ENCODE measurements at regions not wholly inside any gene's neighbourhood (a gene's known extent, or its start where the extent isn't known, plus 50 kb on each side); places are given as distances from the start of the nearest gene placed in this dataset.

GRCh38 chr1:57683037-57683942 lies 259.4 kb upstream of the DAB1 start:
- TF ChIP-seq, protein P1, sequence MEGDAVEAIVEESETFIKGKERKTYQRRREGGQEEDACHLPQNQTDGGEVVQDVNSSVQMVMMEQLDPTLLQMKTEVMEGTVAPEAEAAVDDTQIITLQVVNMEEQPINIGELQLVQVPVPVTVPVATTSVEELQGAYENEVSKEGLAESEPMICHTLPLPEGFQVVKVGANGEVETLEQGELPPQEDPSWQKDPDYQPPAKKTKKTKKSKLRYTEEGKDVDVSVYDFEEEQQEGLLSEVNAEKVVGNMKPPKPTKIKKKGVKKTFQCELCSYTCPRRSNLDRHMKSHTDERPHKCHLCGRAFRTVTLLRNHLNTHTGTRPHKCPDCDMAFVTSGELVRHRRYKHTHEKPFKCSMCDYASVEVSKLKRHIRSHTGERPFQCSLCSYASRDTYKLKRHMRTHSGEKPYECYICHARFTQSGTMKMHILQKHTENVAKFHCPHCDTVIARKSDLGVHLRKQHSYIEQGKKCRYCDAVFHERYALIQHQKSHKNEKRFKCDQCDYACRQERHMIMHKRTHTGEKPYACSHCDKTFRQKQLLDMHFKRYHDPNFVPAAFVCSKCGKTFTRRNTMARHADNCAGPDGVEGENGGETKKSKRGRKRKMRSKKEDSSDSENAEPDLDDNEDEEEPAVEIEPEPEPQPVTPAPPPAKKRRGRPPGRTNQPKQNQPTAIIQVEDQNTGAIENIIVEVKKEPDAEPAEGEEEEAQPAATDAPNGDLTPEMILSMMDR (IDR thresholded peaks at IDR 0.05; ENCODE audit: control extremely low read depth, extremely low read depth, low read depth, missing control alignments): no peak
- ChIA-PET POLR2A (no interaction called here), CTCF (no interaction called here)
- no peak for DNase-seq (ENCODE audit: extremely low spot score)

- ChIA-PET POLR2A (no interaction called here), CTCF (no interaction called here)
- TF ChIP-seq, protein P1 (IDR thresholded peaks at IDR 0.05; ENCODE audit: control extremely low read depth, extremely low read depth, low read depth, missing control alignments): no peak
- DNase-seq (ENCODE audit: extremely low spot score): no peak
Observed at GRCh38 chr1:57678138-57678537, 254.3 kb upstream of the DAB1 start.

DNA sequence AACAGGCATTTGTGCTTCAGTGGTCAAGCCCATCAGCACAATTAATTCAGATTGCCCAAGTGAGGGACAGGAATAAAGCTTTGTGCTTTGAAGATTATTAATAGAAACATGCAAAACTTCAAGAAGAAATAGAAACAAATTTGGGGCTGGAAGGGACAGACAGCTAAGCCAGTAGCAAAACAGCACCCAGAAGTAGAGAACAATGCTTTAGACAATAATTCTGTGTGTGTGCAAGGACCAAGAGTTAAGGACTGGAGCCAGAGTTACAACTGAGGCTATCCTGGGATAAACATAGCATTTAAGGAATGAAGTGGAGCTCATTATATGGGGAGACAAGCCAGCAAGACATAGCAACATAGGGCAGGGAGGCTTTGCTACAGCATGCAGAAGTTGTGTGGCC lies 251.9 kb upstream of the DAB1 start:
- CTCF ChIA-PET: interaction anchor here (1.9 kb wide), 1 partner anchor 9 kb away, joined by 5 read pairs; no protein-coding TSS in a partner anchor
- POLR2A ChIA-PET: no interaction called here

GRCh38 chr1:57674801-57675200 lies 250.9 kb upstream of the DAB1 start:
- ChIA-PET POLR2A (no interaction called here), CTCF (interaction anchor here (1.9 kb wide), 1 partner anchor 10 kb away, joined by 5 read pairs; no protein-coding TSS in a partner anchor)
- no peak for DNase-seq (ENCODE audit: extremely low spot score)
- TF ChIP-seq, protein P1 (IDR thresholded peaks at IDR 0.05; ENCODE audit: control extremely low read depth, extremely low read depth, low read depth, missing control alignments): no peak

More for the DNA sequence above, 251.9 kb upstream of the DAB1 start:
- TF ChIP-seq, protein P1 (IDR thresholded peaks at IDR 0.05; ENCODE audit: control extremely low read depth, extremely low read depth, low read depth, missing control alignments): no peak
- DNase-seq (ENCODE audit: extremely low spot score): no peak

DNA sequence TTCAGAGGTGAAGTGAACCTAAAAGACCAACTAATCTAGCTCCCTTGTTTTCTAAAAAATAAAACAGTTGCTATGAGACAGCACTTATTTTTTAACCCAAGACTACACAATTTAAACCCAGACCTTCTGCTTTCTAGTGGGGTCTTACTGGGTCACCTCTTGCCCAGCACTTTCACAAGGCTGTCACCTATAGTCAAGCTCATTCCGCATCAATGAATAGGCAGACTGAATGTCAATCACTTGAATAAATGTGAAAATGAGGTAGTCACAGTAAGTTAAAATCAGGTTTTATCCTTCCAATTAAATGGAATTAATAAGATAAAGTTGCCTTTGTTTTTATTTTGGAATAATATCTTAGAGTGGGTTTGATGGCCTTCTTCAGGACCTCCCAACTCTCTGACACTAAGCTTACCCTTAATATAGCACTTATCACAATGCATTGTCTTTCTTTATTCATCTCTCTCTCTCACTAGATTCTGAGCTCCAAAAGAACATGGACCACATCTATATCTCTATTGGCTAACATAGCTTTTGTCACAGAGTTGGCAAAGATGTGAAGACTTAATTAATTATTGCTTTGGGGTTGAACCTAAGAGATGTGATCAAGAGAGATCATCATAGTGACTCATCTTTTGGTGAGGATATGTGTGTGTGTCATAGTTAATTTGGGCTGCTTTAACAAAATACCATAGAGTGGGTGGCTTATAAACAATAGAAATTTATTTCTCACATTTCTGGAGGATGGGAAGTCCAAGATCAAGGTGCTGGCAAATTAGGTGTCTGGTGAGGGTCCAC lies 248.7 kb upstream of the DAB1 start:
- TF ChIP-seq, protein P1 (IDR thresholded peaks at IDR 0.05; ENCODE audit: control extremely low read depth, extremely low read depth, low read depth, missing control alignments): no peak
- ChIA-PET CTCF (no interaction called here), POLR2A (no interaction called here)
- DNase-seq (ENCODE audit: extremely low spot score): no peak

DNA sequence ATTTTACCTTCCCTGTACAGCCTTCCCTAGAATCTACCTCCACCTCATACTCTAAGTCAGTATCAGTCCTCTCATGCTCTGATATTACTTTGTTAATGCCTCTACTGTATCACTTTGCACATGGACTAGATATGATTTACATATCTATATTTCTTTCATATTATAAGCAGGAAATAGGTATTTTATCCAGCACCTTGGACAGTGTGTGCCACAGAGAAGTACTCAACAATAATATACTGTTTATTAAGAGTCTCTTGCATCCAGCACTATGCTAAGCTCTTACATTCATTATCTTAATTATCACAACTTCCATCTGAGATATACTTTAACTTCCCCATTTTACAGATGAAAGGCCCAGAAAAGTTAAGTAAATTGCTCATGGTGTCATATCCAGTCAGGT lies 247.9 kb upstream of the DAB1 start:
- DNase-seq (ENCODE audit: extremely low spot score): no peak
- TF ChIP-seq, protein P1 (IDR thresholded peaks at IDR 0.05; ENCODE audit: control extremely low read depth, extremely low read depth, low read depth, missing control alignments): no peak
- POLR2A ChIA-PET: no interaction called here
- CTCF ChIA-PET: no interaction called here

Measured in GM10248 (cell line).